Aorta (tissue), 5 donors: ENCODE measurements at regions not wholly inside any gene's neighbourhood (a gene's known extent, or its start where the extent isn't known, plus 50 kb on each side); places are given as distances from the start of the nearest gene placed in this dataset.

Experiments
- ATAC-seq: fragments of 200-7000 bp; cut with Tn5 transposase; one replicate; pipeline ENCODE4 v1.9.1; 2022; ENCODE audit warnings: moderate library complexity; ENCODE audit not compliant: low FRiP score
- DNase-seq, 2 donors: peaks; one replicate each; pipeline ENCODE4 v3.0.0-alpha.2; 2020
- H3K27ac ChIP-seq, 2 donors: one replicate each; pipeline ENCODE4 v1.5.1; 2013; ENCODE audit warnings: low read length in 2 of 2, mild to moderate bottlenecking in 2 of 2, moderate library complexity in 2 of 2, control low read depth in 1 of 2, inconsistent platforms in 1 of 2, low read depth in 1 of 2
- H3K27me3 ChIP-seq, 2 donors: one replicate each; pipeline ENCODE4 v1.6.1; 2013; ENCODE audit warnings: control low read depth in 1 of 2, low read length in 1 of 2, mild to moderate bottlenecking in 1 of 2, moderate library complexity in 1 of 2; ENCODE audit not compliant: insufficient read depth in 2 of 2, control insufficient read depth in 1 of 2
- H3K36me3 ChIP-seq, 2 donors: one replicate each; pipeline ENCODE4 v1.6.1; 2013; ENCODE audit warnings: control low read depth in 1 of 2, low read length in 1 of 2, mild to moderate bottlenecking in 1 of 2; ENCODE audit not compliant: insufficient read depth in 2 of 2, control insufficient read depth in 1 of 2
- H3K4me1 ChIP-seq, 2 donors: one replicate each; pipeline ENCODE4 v1.6.1; 2013; ENCODE audit warnings: low read length in 2 of 2, control low read depth in 1 of 2, mild to moderate bottlenecking in 1 of 2, moderate library complexity in 1 of 2; ENCODE audit not compliant: insufficient read depth in 2 of 2, control insufficient read depth in 1 of 2
- H3K4me3 ChIP-seq, 2 donors: one replicate each; pipeline ENCODE4 v1.5.1; 2013; ENCODE audit warnings: low read length in 2 of 2, control low read depth in 1 of 2, mild to moderate bottlenecking in 1 of 2
- H3K9me3 ChIP-seq: one replicate; pipeline ENCODE4 v1.6.1; 2013; ENCODE audit warnings: mild to moderate bottlenecking, low read length; ENCODE audit not compliant: control insufficient read depth
- WGBS, 2 donors: extraction: QIAGEN DNeasy Blood & Tissue Kit; methylation state at CpG; one replicate each; pipeline ENCODE4 v1.1.7; 2013; 5-methylcytosine and 5-hydroxymethylcytosine counted together
- intact Hi-C, 2 donors: fragments of 100-400 bp; cut with DNase I; formaldehyde crosslinking; loops; one replicate each; pipeline versions ENCODE4 v1.14.2 to v1.15.0; 2022
- donor health status: healthy with polysubstance abuse.
- donor health status: Bipolar disorder and iron deficiency.
- donor health status: DM: no; HTN: no; CAD: no.
- donor health status: DM: no; HTN: no; CAD: no.
- donor health status: DM: yes; HTN: yes; CAD: no.

- DNase-seq (no peak), ATAC-seq (no peak)
- 30 to 48% methylated on average over 4 of the region's 4 CpGs for WGBS, 2 donors
- H3K4me3 ChIP-seq = no peak overlapping the region
- H3K36me3 ChIP-seq = no peaks in the 10 kb centered on the region
- H3K27me3 ChIP-seq = no peaks in the 10 kb centered on the region
- no peaks in the 10 kb centered on the region for H3K9me3 ChIP-seq
- no peak overlapping the region for H3K27ac ChIP-seq
- H3K4me1 ChIP-seq = no peaks in the 10 kb centered on the region
- intact Hi-C loops = no loop called here
These were observed 509.0 kb downstream of the PCDH19 start for GRCh38 chrX:99901091-99901490.

- Histone ChIP-seq H3K4me3 (no peak overlapping the region), H3K9me3 (no peaks in the 10 kb centered on the region), H3K36me3 (no peaks in the 10 kb centered on the region), H3K27ac (no peak overlapping the region), H3K27me3 (no peaks in the 10 kb centered on the region), H3K4me1 (no peaks in the 10 kb centered on the region)
- ATAC-seq (no peak), DNase-seq (no peak)
- intact Hi-C loops = no loop called here
- WGBS, 2 donors = 80 to 88% methylated on average over 18 of the region's 18 CpGs
These were observed 522.2 kb downstream of the PCDH19 start for GRCh38 chrX:99887918-99888317.

- H3K4me3 ChIP-seq = no peak overlapping the region
- intact Hi-C loops = no loop called here
- ATAC-seq (no peak), DNase-seq (no peak)
- H3K27ac ChIP-seq = no peak overlapping the region
- H3K9me3 ChIP-seq = no peaks in the 10 kb centered on the region
- WGBS, 2 donors = 44 to 67% methylated on average over 1 of the region's 1 CpG
- H3K27me3 ChIP-seq = no peaks in the 10 kb centered on the region
- no peaks in the 10 kb centered on the region for H3K4me1 ChIP-seq
- H3K36me3 ChIP-seq = no peaks in the 10 kb centered on the region
These were observed 552.6 kb downstream of the PCDH19 start for GRCh38 chrX:99857455-99857854.

GRCh38 chrX:99833821-99834220 is 576.3 kb downstream of the PCDH19 start:
- DNase-seq (no peak), ATAC-seq (no peak)
- Histone ChIP-seq H3K36me3 (no peaks in the 10 kb centered on the region), H3K9me3 (no peaks in the 10 kb centered on the region), H3K27me3 (no peaks in the 10 kb centered on the region), H3K27ac (no peak overlapping the region), H3K4me3 (no peak overlapping the region), H3K4me1 (no peaks in the 10 kb centered on the region)
- intact Hi-C loops = no loop called here
- 23 to 25% methylated on average over 1 of the region's 1 CpG for WGBS, 2 donors

- Histone ChIP-seq H3K4me1 (no peaks in the 10 kb centered on the region), H3K4me3 (no peak overlapping the region), H3K36me3 (no peaks in the 10 kb centered on the region), H3K27me3 (no peaks in the 10 kb centered on the region), H3K9me3 (no peaks in the 10 kb centered on the region), H3K27ac (no peak overlapping the region)
- WGBS, 2 donors = 40 to 70% methylated on average over 2 of the region's 2 CpGs
- no peak for ATAC-seq
- intact Hi-C loops = no loop called here
- DNase-seq = peak in 1 of 2 donors; percentile 57
These were observed 589.9 kb downstream of the PCDH19 start for GRCh38 chrX:99820197-99820596.

GRCh38 chrX:99800016-99800415 is 610.1 kb downstream of the PCDH19 start:
- WGBS, 2 donors = 75 to 82% methylated on average over 1 of the region's 1 CpG
- no peak overlapping the region for H3K27ac ChIP-seq
- no peak overlapping the region for H3K4me3 ChIP-seq
- H3K36me3 ChIP-seq = no peaks in the 10 kb centered on the region
- DNase-seq (no peak), ATAC-seq (no peak)
- H3K4me1 ChIP-seq = no peaks in the 10 kb centered on the region
- intact Hi-C loops = no loop called here
- H3K9me3 ChIP-seq = no peaks in the 10 kb centered on the region
- no peaks in the 10 kb centered on the region for H3K27me3 ChIP-seq

- Histone ChIP-seq H3K4me3 (no peak overlapping the region), H3K36me3 (no peaks in the 10 kb centered on the region), H3K9me3 (no peaks in the 10 kb centered on the region), H3K4me1 (no peaks in the 10 kb centered on the region), H3K27me3 (no peaks in the 10 kb centered on the region), H3K27ac (no peak overlapping the region)
- intact Hi-C loops = no loop called here
- ATAC-seq = no peak
- WGBS, 2 donors = 48 to 49% methylated on average over 3 of the region's 3 CpGs
- no peak for DNase-seq
These were observed 611.1 kb downstream of the PCDH19 start for GRCh38 chrX:99798936-99799335.

GRCh38 chrX:99795495-99795894 is 614.6 kb downstream of the PCDH19 start:
- ATAC-seq = no peak
- intact Hi-C loops = no loop called here
- 82% methylated on average over 1 of the region's 1 CpG for WGBS, 2 donors
- Histone ChIP-seq H3K36me3 (no peaks in the 10 kb centered on the region), H3K27ac (no peak overlapping the region), H3K4me1 (no peaks in the 10 kb centered on the region), H3K4me3 (no peak overlapping the region), H3K9me3 (no peaks in the 10 kb centered on the region), H3K27me3 (no peaks in the 10 kb centered on the region)
- DNase-seq = no peak

- ATAC-seq (no peak), DNase-seq (no peak)
- 60 to 72% methylated on average over 3 of the region's 3 CpGs for WGBS, 2 donors
- no peak overlapping the region for H3K27ac ChIP-seq
- H3K27me3 ChIP-seq = no peaks in the 10 kb centered on the region
- H3K36me3 ChIP-seq = no peaks in the 10 kb centered on the region
- H3K9me3 ChIP-seq = no peaks in the 10 kb centered on the region
- no peak overlapping the region for H3K4me3 ChIP-seq
- H3K4me1 ChIP-seq = no peaks in the 10 kb centered on the region
- intact Hi-C loops = no loop called here
These were observed 627.5 kb downstream of the PCDH19 start for GRCh38 chrX:99782516-99783040.
